Activated effector memory CD4-positive, alpha-beta T cell treated with Interleukin-2 at 50 U/mL for 16 hours (primary cell): ENCODE measurements at regions not wholly inside any gene's neighbourhood (a gene's known extent, or its start where the extent isn't known, plus 50 kb on each side); places are given as distances from the start of the nearest gene placed in this dataset.
"Not testable (repeated sequence)": the region's sequence is repeated elsewhere in the genome, so short reads cannot be mapped to it uniquely, and the experiment has no call there.

Experiments used
- DNase-seq: peaks from one replicate; pipeline ENCODE4 v3.0.0-alpha.2; 2020

DNA sequence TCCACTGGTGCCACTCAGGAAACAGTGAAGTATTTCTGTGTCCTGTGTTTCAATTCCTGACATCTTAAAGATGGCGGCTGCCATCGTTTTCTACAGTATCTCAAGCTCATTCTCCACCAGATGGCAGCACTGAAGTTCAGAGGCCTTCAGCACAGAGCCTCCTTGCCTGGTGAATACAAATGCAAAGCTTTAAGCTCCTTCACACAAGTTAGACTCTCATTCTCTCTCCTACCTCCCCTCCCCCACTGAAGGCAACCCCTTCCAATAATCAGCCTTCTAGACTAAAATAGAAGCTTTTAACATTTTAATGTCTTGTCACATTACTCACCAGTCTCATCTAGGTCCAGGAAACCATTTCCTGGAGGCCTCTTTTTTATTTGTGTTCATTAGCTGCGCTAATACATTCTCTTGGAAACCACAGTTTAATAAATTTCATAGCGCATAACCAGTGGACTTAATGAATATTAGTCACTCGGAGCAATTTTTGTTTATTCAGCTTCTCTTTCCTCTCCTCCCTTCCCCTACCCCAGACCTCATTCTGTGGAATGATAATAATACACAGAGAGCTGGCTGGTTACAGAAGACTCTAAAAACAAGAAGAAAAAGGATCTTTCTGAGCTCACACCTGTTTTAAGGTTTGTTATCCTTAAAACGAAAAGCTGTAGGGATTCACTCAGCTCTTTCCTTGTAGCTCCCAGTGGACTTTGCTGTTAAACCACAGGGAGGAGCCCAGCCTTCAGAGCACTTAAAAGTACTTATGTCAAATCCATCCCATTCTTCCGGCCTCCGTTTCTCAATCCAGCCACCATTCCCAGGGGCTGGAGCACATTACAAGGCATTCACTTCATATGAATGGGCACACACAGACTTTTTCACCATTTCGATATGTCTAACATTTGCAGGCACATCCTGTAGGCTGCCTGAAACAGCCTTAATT, 384.9 kb downstream of the HLX start:
- DNase-seq: no peak

- no peak for DNase-seq
These were observed 385.6 kb downstream of the HLX start for GRCh38 chr1:221264848-221265247.

- DNase-seq: no peak
These were observed 389.1 kb downstream of the HLX start for GRCh38 chr1:221268295-221268694.

GRCh38 chr1:221271701-221272100, 392.5 kb downstream of the HLX start:
- no peak for DNase-seq

- DNase-seq: no peak
These were observed 393.7 kb downstream of the HLX start for GRCh38 chr1:221272940-221273339.

DNA sequence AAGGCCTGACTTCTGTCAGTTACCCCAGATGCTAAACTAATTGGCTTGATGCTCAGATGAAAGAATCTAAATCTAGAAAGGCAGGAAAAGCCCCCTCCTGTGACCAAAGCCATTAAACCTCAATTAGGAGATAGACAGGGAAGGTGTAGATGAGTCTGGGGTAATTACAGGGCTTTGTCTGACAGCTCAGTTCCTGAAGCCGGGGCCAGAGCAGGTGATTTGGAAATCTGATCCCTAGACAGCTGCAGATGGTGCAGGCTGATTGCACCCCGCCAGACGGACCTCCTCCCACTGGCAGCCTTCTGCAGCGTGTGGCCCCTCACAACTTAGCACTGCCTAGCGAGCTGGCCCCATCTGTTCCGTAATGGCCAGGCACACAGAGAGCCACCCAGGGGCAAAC, 395.1 kb downstream of the HLX start:
- no peak for DNase-seq

GRCh38 chr1:221276896-221277409, 397.7 kb downstream of the HLX start:
- no peak for DNase-seq

DNA sequence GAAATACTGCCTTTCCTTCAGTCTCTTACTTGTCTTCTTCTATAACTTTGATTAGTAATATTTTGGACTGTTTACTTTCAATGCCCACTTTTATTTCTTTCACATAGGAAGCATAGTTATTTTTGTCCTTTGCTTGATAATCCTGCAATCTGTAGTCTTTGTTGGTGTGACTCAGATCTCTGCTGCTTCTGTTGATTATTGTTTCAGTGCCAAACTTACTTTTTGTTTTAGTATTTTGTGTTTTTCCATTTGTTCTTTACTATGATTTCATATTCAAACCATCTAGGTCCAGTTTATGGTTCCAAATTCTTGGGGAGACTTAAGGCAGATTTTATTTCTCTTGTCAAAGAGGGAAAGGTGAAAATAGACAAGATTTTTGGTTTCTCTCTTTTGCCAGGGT, 399.9 kb downstream of the HLX start:
- DNase-seq: no peak

- no peak for DNase-seq
These were observed 404.3 kb downstream of the HLX start for GRCh38 chr1:221283532-221283931.

DNA sequence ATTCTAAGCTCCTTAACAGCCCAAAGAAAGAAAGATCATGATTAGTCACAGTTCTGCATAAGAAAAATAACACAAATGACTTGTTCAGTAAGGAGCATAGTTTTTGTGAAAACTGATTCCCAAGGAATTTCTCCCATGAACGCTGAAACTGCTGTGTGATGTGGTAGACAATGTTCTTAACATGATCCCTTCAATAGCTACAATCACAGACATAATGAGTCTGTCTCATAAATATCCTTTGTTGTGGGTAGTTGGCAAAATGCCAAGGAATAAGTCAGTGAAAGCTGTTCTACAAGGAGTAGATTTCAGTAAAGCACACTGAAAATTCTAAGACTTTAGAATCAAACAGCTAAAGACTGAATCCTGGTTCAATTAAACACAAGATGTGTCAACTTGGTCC, 404.8 kb downstream of the HLX start:
- DNase-seq: no peak

DNA sequence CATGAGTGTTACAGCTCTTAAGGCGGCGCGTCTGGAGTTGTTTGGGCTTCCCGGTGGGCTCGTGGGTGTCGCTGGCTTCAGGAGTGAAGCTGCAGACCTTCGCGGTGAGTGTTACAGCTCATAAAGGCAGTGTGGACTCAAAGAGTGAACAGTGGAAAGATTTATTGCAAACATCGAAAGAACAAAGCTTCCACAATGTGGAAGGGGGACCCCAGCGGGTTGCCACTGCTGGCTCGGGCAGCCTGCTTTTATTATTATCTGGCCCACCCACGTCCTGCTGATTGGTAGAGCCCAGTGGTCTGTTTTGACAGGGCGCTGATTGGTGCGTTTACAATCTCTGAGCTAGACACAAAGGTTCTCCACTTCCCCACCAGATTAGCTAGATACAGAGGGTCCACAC, 405.7 kb downstream of the HLX start:
- not testable (repeated sequence) for DNase-seq

GRCh38 chr1:221285458-221286210, 406.4 kb downstream of the HLX start:
- DNase-seq: not testable (repeated sequence)

DNA sequence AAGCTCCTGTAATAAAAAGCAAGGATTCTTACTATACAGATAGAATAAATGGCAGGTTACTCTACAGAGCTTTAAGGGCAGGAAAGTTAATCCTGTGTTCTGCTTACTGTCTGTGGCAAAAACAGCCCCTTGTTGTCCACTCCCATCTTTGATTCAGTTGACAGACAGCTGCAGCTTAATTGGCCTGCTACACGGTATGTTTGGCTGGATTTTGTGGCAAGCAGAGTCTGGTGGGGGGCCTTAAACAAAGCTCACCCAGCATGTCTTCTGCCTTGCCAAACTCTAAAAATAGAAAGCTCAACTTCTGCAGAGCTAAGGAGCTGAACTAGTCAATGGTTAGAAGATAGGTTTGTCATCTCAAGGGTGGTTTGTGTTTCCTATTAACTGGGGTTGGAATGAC, 407.2 kb downstream of the HLX start:
- DNase-seq: no peak

DNA sequence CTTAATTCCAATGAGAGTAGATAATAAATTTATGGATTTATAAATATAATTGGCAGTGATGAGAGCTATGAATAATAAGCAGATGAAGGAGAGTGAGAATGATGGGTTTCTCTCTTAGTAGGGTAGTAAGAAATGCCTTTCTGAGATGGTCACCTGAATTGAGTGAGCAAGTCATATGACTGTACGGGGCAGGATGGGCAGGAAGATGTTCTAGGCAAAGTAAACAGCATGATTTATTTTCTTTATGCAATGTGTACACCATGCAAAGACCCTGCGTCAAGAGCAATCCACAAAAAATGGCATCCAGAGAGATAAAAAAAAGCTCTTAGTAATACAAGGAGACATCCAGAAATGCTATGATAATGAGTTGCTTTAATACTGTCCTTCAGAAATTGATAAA, 409.9 kb downstream of the HLX start:
- DNase-seq: no peak

GRCh38 chr1:221290669-221291068, 411.4 kb downstream of the HLX start:
- DNase-seq: no peak

DNA sequence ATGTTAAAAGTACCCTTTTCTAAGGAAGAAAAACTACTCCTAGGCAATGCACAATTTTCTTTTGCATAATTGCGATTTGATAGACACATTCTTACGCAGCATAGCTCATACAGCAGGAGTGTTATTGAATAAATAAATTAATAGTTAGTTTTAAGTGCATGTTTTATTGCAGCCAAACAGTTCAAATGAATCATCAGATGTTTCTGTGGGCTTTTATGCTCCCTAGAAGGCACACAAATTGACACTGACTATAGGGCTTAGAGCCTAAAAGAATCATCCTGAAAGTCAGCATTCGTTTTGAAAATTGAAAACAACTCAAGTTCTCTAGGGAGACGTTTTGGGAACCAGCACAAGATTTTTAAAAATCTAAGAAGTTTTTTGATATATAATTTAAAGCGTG, 411.9 kb downstream of the HLX start:
- DNase-seq: no peak

- DNase-seq: no peak
These were observed 413.4 kb downstream of the HLX start for GRCh38 chr1:221292652-221293051.

GRCh38 chr1:221294242-221294641, 415.0 kb downstream of the HLX start:
- no peak for DNase-seq

GRCh38 chr1:221302357-221302756, 423.1 kb downstream of the HLX start:
- no peak for DNase-seq

GRCh38 chr1:221302810-221303209, 423.6 kb downstream of the HLX start:
- DNase-seq: no peak

DNA sequence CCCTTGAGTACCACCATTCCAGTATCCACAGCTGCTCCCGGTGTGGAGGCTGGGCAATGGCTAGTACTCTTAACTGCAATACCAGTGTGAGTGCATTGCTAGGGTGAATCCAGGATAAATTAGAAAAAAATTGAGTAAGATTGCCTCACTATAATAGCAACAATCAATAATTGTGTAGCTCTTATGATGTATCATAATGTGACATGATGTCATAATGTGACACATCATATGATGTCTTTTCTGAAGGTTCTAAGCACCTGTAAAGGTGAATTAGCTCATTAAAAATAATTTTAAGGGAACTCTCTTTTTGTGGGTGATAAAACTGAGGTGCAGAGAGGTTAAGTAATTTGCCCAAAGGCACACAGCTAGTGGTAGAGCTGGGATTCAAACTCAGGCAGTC, 424.4 kb downstream of the HLX start:
- no peak for DNase-seq

GRCh38 chr1:221306239-221306638, 427.0 kb downstream of the HLX start:
- DNase-seq: no peak

GRCh38 chr1:221308534-221309511, 429.6 kb downstream of the HLX start:
- no peak for DNase-seq
